GM10248 (cell line): ENCODE measurements at regions not wholly inside any gene's neighbourhood (a gene's known extent, or its start where the extent isn't known, plus 50 kb on each side); places are given as distances from the start of the nearest gene placed in this dataset.
"Not testable (repeated sequence)": the region's sequence is repeated elsewhere in the genome, so short reads cannot be mapped to it uniquely, and the experiment has no call there.

Experiments used
- CTCF ChIA-PET: fragments of 300-600 bp; sonication (Branson Sonifier 250); formaldehyde crosslinking; extraction: SDS; loops from one replicate; lab custom pipeline; 2021; ENCODE audit warnings: antibody characterized with exemption; lab: Yijun Ruan, JAX
- POLR2A ChIA-PET: fragments of 350-650 bp; sonication (Branson Sonifier 250); formaldehyde crosslinking; extraction: SDS; loops from one replicate; lab custom pipeline; 2020; ENCODE audit warnings: antibody characterized with exemption; lab: Yijun Ruan, JAX
- DNase-seq: peaks from one replicate; pipeline ENCODE4 v3.0.0; 2012; ENCODE audit errors: extremely low spot score
- TF ChIP-seq, protein P1 (sequence below): IDR thresholded peaks from 2 replicates; pipeline ENCODE4 v1.5.1; 2012; ENCODE audit warnings: mild to moderate bottlenecking, low read depth; ENCODE audit errors: extremely low read depth, missing control alignments, control extremely low read depth

- no peak for DNase-seq
- TF ChIP-seq, protein P1, sequence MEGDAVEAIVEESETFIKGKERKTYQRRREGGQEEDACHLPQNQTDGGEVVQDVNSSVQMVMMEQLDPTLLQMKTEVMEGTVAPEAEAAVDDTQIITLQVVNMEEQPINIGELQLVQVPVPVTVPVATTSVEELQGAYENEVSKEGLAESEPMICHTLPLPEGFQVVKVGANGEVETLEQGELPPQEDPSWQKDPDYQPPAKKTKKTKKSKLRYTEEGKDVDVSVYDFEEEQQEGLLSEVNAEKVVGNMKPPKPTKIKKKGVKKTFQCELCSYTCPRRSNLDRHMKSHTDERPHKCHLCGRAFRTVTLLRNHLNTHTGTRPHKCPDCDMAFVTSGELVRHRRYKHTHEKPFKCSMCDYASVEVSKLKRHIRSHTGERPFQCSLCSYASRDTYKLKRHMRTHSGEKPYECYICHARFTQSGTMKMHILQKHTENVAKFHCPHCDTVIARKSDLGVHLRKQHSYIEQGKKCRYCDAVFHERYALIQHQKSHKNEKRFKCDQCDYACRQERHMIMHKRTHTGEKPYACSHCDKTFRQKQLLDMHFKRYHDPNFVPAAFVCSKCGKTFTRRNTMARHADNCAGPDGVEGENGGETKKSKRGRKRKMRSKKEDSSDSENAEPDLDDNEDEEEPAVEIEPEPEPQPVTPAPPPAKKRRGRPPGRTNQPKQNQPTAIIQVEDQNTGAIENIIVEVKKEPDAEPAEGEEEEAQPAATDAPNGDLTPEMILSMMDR = no peak
- POLR2A ChIA-PET = no interaction called here
- CTCF ChIA-PET = no interaction called here
Observed at GRCh38 chr7:89602984-89603383, 551.3 kb upstream of the STEAP1 start.

GRCh38 chr7:89605362-89605761 is 548.9 kb upstream of the STEAP1 start:
- ChIA-PET POLR2A (no interaction called here), CTCF (no interaction called here)
- TF ChIP-seq, protein P1 = no peak
- DNase-seq = no peak

DNA sequence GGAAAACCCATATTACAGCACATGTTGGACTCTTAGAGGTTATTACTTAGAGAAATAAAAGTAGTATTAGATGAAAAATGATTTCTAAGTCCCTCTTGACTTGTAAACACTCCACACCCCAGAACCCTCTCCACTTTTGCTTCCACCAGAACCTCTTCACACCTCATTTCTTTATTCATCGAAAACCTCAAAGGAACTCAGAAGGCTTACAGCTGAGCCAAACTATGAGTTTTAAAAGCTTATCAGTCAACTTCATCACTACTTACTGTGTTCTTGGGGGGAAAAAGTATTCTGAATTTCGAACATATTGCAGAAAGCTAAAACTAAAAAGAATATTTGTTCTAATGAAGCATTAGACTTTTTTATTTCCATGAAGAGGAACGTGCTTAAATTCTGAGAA is 547.8 kb upstream of the STEAP1 start:
- TF ChIP-seq, protein P1 = no peak
- DNase-seq = no peak
- ChIA-PET CTCF (interaction anchor here (1.1 to 1.4 kb wide), 3 partner anchors 8 to 23 kb away, joined by 3 read pairs; no protein-coding TSS in a partner anchor), POLR2A (no interaction called here)

DNA sequence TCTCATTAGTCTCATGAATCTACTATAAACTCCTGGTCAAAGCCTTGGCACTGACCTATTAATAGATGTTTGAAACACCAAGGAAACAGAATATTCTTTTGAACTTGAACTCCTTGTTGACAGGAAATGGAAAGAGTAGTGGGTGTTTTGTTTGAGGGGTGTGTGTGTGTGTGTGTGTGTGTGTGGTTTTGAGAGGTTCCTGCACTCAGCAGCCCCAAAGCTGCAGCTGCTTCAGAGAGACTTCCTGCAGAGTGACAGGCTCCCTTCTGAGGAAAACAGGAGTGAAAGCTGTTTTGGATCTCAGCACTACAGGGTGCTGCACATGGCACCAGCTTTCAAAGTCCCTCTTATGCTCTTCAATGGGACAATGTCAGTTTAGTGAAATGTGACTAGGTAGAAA is 546.5 kb upstream of the STEAP1 start:
- TF ChIP-seq, protein P1 = no peak
- DNase-seq = no peak
- ChIA-PET POLR2A (no interaction called here), CTCF (interaction anchor here (1.2 kb wide), 1 partner anchor 15 kb away, joined by 4 read pairs; no protein-coding TSS in a partner anchor)

DNA sequence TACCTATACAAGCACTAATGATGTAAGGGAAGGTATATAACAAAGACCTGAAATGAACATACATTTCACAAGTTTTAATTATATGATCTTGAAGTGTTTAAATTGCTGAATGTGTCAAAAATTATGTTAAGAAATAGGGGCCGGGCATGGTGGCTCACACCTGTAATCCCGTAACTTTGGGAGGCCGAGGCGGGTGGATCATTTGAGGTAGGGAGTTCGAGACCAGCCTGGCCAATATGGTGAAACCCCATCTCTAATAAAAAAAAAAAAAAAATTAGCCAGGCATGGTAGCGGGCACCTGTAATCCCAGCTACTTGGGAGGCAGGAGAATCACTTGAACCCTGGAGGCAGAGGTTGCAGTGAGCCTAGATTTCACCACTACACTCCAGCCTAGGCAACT is 537.4 kb upstream of the STEAP1 start:
- CTCF ChIA-PET, DNase-seq, POLR2A ChIA-PET: not testable (repeated sequence)

DNA sequence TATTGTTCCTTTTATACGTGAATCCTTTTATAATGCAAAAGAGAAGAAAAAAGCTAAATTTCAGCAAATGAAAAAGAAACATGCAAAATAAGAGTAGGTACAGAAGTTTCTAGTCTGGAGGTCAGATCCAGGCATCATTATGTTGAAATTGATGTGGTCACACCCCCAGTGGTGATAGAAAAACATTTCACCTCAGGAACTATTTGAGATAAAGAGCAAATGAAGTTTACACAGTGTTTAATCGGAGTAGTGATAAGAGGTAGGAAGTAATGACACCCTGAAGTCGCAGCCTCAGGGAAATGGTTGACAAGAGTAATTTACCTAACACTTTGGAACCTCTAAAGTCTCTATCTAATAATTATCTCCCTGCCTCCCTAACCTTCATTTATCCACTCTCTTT is 536.0 kb upstream of the STEAP1 start:
- no peak for DNase-seq
- TF ChIP-seq, protein P1 = no peak
- POLR2A ChIA-PET = no interaction called here
- CTCF ChIA-PET = interaction anchor here (1.0 kb wide), 1 partner anchor 316 kb away, joined by 3 read pairs; no protein-coding TSS in a partner anchor

DNA sequence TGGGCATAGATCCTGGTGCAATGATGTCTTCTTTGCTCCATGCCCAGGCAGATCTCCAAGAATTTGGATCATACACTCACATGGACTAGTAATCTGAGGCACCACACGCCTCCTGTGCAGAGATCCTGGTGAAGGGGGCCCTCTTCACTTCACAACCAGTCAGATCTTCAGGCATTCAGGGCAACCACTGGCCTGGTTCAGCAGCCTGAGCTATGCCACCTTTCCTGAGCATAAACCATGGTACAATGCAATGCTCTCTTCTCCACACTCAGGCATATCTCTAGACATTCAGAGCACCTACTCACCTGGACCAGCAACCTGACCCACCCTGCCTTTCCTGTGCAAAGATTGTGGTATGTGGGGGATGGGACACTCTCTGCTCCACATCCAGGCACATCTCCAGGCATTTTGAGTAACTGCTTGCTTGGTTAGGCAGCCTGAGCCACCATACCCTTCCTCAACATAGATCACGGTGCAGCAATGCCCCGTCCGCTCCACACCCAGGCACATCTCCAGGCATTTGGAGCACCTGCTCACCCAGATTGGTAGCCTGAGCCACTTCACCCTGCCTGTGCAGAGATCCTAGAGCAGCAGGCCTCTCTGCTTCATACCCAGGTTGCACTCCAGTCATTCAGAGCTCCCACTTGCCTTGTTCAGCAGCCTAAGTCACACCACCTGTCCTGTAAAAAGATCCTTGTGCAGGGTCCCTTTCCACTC is 532.2 kb upstream of the STEAP1 start:
- ChIA-PET CTCF (interaction anchor here (0.7 to 4.4 kb wide), 19 partner anchors 10 to 1383 kb away, joined by 3 to 25 read pairs (median 4); no protein-coding TSS in a partner anchor), POLR2A (no interaction called here)

More for the DNA sequence above, 532.2 kb upstream of the STEAP1 start:
- no peak for DNase-seq
- TF ChIP-seq, protein P1 = no peak
